ENCODE measurements at regions not wholly inside any gene's neighbourhood (a gene's known extent, or its start where the extent isn't known, plus 50 kb on each side); places are given as distances from the start of the nearest gene placed in this dataset.

GRCh38 chr5:61677220-61677619 is 345.2 kb downstream of the ZSWIM6 start:
- Histone ChIP-seq H3K36me3 (ENCODE audit: insufficient read depth, low read depth, low read length) (no peaks in the 10 kb centered on the region), H3K9ac (ENCODE audit: low read depth, low read length) (no peak overlapping the region), H3K27ac (ENCODE audit: low read length) (no peak overlapping the region), H3K27me3 (ENCODE audit: insufficient read depth, low read length) (no peaks in the 10 kb centered on the region), H3K9me3 (ENCODE audit: insufficient read depth, low read depth, low read length) (no peaks in the 10 kb centered on the region), H3K4me1 (ENCODE audit: insufficient read depth, low read length) (peaks cover 8% of the 10 kb centered on the region; the same call in 1 of the 2 replicates), H3K4me3 (ENCODE audit: low read length) (no peak overlapping the region)

- peaks cover 8% of the 10 kb centered on the region; the same call in 1 of the 2 replicates for H3K4me1 ChIP-seq (ENCODE audit: insufficient read depth, low read length)
- H3K4me3 ChIP-seq (ENCODE audit: low read length) = no peak overlapping the region
- H3K36me3 ChIP-seq (ENCODE audit: insufficient read depth, low read depth, low read length) = no peaks in the 10 kb centered on the region
- no peak overlapping the region for H3K27ac ChIP-seq (ENCODE audit: low read length)
- H3K9ac ChIP-seq (ENCODE audit: low read depth, low read length) = no peak overlapping the region
- no peaks in the 10 kb centered on the region for H3K9me3 ChIP-seq (ENCODE audit: insufficient read depth, low read depth, low read length)
- no peaks in the 10 kb centered on the region for H3K27me3 ChIP-seq (ENCODE audit: insufficient read depth, low read length)
Measured at GRCh38 chr5:61678966-61679365, 346.9 kb downstream of the ZSWIM6 start.

GRCh38 chr5:61679562-61679961 is 347.5 kb downstream of the ZSWIM6 start:
- Histone ChIP-seq H3K27me3 (ENCODE audit: insufficient read depth, low read length) (no peaks in the 10 kb centered on the region), H3K9me3 (ENCODE audit: insufficient read depth, low read depth, low read length) (no peaks in the 10 kb centered on the region), H3K27ac (ENCODE audit: low read length) (no peak overlapping the region), H3K4me3 (ENCODE audit: low read length) (no peak overlapping the region; the same call in 1 of the 2 replicates), H3K36me3 (ENCODE audit: insufficient read depth, low read depth, low read length) (no peaks in the 10 kb centered on the region), H3K9ac (ENCODE audit: low read depth, low read length) (no peak overlapping the region), H3K4me1 (ENCODE audit: insufficient read depth, low read length) (peaks cover 8% of the 10 kb centered on the region; the same call in 1 of the 2 replicates)

GRCh38 chr5:61680247-61680646 is 348.2 kb downstream of the ZSWIM6 start:
- Histone ChIP-seq H3K4me1 (ENCODE audit: insufficient read depth, low read length) (peaks cover 8% of the 10 kb centered on the region; the same call in 1 of the 2 replicates), H3K27me3 (ENCODE audit: insufficient read depth, low read length) (no peaks in the 10 kb centered on the region), H3K9me3 (ENCODE audit: insufficient read depth, low read depth, low read length) (no peaks in the 10 kb centered on the region), H3K4me3 (ENCODE audit: low read length) (no peak overlapping the region), H3K36me3 (ENCODE audit: insufficient read depth, low read depth, low read length) (no peaks in the 10 kb centered on the region), H3K9ac (ENCODE audit: low read depth, low read length) (no peak overlapping the region), H3K27ac (ENCODE audit: low read length) (no peak overlapping the region)

- Histone ChIP-seq H3K4me3 (ENCODE audit: low read length) (no peak overlapping the region), H3K9me3 (ENCODE audit: insufficient read depth, low read depth, low read length) (no peaks in the 10 kb centered on the region), H3K36me3 (ENCODE audit: insufficient read depth, low read depth, low read length) (no peaks in the 10 kb centered on the region), H3K4me1 (ENCODE audit: insufficient read depth, low read length) (peaks cover 12% of the 10 kb centered on the region; the same call in 1 of the 2 replicates), H3K9ac (ENCODE audit: low read depth, low read length) (no peak overlapping the region), H3K27ac (ENCODE audit: low read length) (no peak overlapping the region), H3K27me3 (ENCODE audit: insufficient read depth, low read length) (no peaks in the 10 kb centered on the region)
Measured at GRCh38 chr5:61683148-61683547, 351.1 kb downstream of the ZSWIM6 start.

- H3K4me1 ChIP-seq (ENCODE audit: insufficient read depth, low read length) = peaks cover 12% of the 10 kb centered on the region; the same call in 1 of the 2 replicates
- H3K36me3 ChIP-seq (ENCODE audit: insufficient read depth, low read depth, low read length) = no peaks in the 10 kb centered on the region
- H3K27ac ChIP-seq (ENCODE audit: low read length) = no peak overlapping the region
- no peaks in the 10 kb centered on the region for H3K27me3 ChIP-seq (ENCODE audit: insufficient read depth, low read length)
- no peak overlapping the region for H3K4me3 ChIP-seq (ENCODE audit: low read length)
- H3K9me3 ChIP-seq (ENCODE audit: insufficient read depth, low read depth, low read length) = no peaks in the 10 kb centered on the region
- no peak overlapping the region for H3K9ac ChIP-seq (ENCODE audit: low read depth, low read length)
Measured at GRCh38 chr5:61683926-61684325, 351.9 kb downstream of the ZSWIM6 start.

- H3K27ac ChIP-seq (ENCODE audit: low read length) = no peak overlapping the region
- H3K4me1 ChIP-seq (ENCODE audit: insufficient read depth, low read length) = 0 out of 2 replicates have a peak, but pooled peaks cover 4% of the 10 kb centered on the region
- no peaks in the 10 kb centered on the region for H3K9me3 ChIP-seq (ENCODE audit: insufficient read depth, low read depth, low read length)
- H3K27me3 ChIP-seq (ENCODE audit: insufficient read depth, low read length) = no peaks in the 10 kb centered on the region
- no peaks in the 10 kb centered on the region for H3K36me3 ChIP-seq (ENCODE audit: insufficient read depth, low read depth, low read length)
- H3K4me3 ChIP-seq (ENCODE audit: low read length) = no peak overlapping the region
- no peak overlapping the region for H3K9ac ChIP-seq (ENCODE audit: low read depth, low read length)
Measured at GRCh38 chr5:61686491-61687257, 354.6 kb downstream of the ZSWIM6 start.

GRCh38 chr5:61687371-61687770 is 355.3 kb downstream of the ZSWIM6 start:
- Histone ChIP-seq H3K4me1 (ENCODE audit: insufficient read depth, low read length) (0 out of 2 replicates have a peak, but pooled peaks cover 4% of the 10 kb centered on the region), H3K36me3 (ENCODE audit: insufficient read depth, low read depth, low read length) (no peaks in the 10 kb centered on the region), H3K4me3 (ENCODE audit: low read length) (no peak overlapping the region), H3K9me3 (ENCODE audit: insufficient read depth, low read depth, low read length) (no peaks in the 10 kb centered on the region), H3K27me3 (ENCODE audit: insufficient read depth, low read length) (no peaks in the 10 kb centered on the region), H3K9ac (ENCODE audit: low read depth, low read length) (no peak overlapping the region), H3K27ac (ENCODE audit: low read length) (no peak overlapping the region)

GRCh38 chr5:61689153-61689846 is 357.2 kb downstream of the ZSWIM6 start:
- Histone ChIP-seq H3K9ac (ENCODE audit: low read depth, low read length) (no peak overlapping the region), H3K9me3 (ENCODE audit: insufficient read depth, low read depth, low read length) (peaks cover 3% of the 10 kb centered on the region; the same call in 1 of the 2 replicates), H3K4me1 (ENCODE audit: insufficient read depth, low read length) (0 out of 2 replicates have a peak, but pooled peaks cover 4% of the 10 kb centered on the region), H3K27me3 (ENCODE audit: insufficient read depth, low read length) (no peaks in the 10 kb centered on the region), H3K27ac (ENCODE audit: low read length) (no peak overlapping the region), H3K4me3 (ENCODE audit: low read length) (no peak overlapping the region), H3K36me3 (ENCODE audit: insufficient read depth, low read depth, low read length) (no peaks in the 10 kb centered on the region)

- H3K9ac ChIP-seq (ENCODE audit: low read depth, low read length) = no peak overlapping the region
- H3K27me3 ChIP-seq (ENCODE audit: insufficient read depth, low read length) = no peaks in the 10 kb centered on the region
- H3K27ac ChIP-seq (ENCODE audit: low read length) = no peak overlapping the region
- H3K36me3 ChIP-seq (ENCODE audit: insufficient read depth, low read depth, low read length) = no peaks in the 10 kb centered on the region
- H3K4me3 ChIP-seq (ENCODE audit: low read length) = no peak overlapping the region
- 0 out of 2 replicates have a peak, but pooled peaks cover 2% of the 10 kb centered on the region for H3K4me1 ChIP-seq (ENCODE audit: insufficient read depth, low read length)
- H3K9me3 ChIP-seq (ENCODE audit: insufficient read depth, low read depth, low read length) = no peaks in the 10 kb centered on the region; the same call in none of the 2 replicates
Measured at GRCh38 chr5:61697809-61698558, 365.9 kb downstream of the ZSWIM6 start.

- no peak overlapping the region for H3K9ac ChIP-seq (ENCODE audit: low read depth, low read length)
- H3K4me1 ChIP-seq (ENCODE audit: insufficient read depth, low read length) = 0 out of 2 replicates have a peak, but pooled peaks cover 2% of the 10 kb centered on the region
- H3K27me3 ChIP-seq (ENCODE audit: insufficient read depth, low read length) = no peaks in the 10 kb centered on the region; the same call in 1 of the 2 replicates
- H3K4me3 ChIP-seq (ENCODE audit: low read length) = no peak overlapping the region
- no peaks in the 10 kb centered on the region for H3K9me3 ChIP-seq (ENCODE audit: insufficient read depth, low read depth, low read length)
- no peak overlapping the region for H3K27ac ChIP-seq (ENCODE audit: low read length)
- no peaks in the 10 kb centered on the region for H3K36me3 ChIP-seq (ENCODE audit: insufficient read depth, low read depth, low read length)
Measured at GRCh38 chr5:61701877-61702602, 370.0 kb downstream of the ZSWIM6 start.

Measured in iPS-20b (cell line).